GM19023 (cell line): ENCODE measurements at regions not wholly inside any gene's neighbourhood (a gene's known extent, or its start where the extent isn't known, plus 50 kb on each side); places are given as distances from the start of the nearest gene placed in this dataset.
"Not testable (repeated sequence)": the region's sequence is repeated elsewhere in the genome, so short reads cannot be mapped to it uniquely, and the experiment has no call there.

Experiments used
- ATAC-seq: cut with Tn5 transposase; IDR thresholded peaks from one replicate; pipeline ENCODE4 v1.9.1; 2021; ENCODE audit warnings: mild to moderate bottlenecking, moderate library complexity; ENCODE audit not compliant: unreplicated experiment

GRCh38 chr12:17369556-17369955 is 720.4 kb downstream of the RERGL start:
- ATAC-seq: no peak

GRCh38 chr12:17361224-17361623 is 728.8 kb downstream of the RERGL start:
- no peak for ATAC-seq

GRCh38 chr12:17358835-17359234 is 731.2 kb downstream of the RERGL start:
- ATAC-seq: no peak

GRCh38 chr12:17357396-17357795 is 732.6 kb downstream of the RERGL start:
- no peak for ATAC-seq

GRCh38 chr12:17352164-17352563 is 737.8 kb downstream of the RERGL start:
- ATAC-seq: no peak

GRCh38 chr12:17348311-17348710 is 741.7 kb downstream of the RERGL start:
- no peak for ATAC-seq

GRCh38 chr12:17344649-17345048 is 738.7 kb upstream of the LMO3 start:
- no peak for ATAC-seq

- no peak for ATAC-seq
Measured at GRCh38 chr12:17342381-17342961, 736.5 kb upstream of the LMO3 start.

- no peak for ATAC-seq
Measured at GRCh38 chr12:17335487-17335886, 729.5 kb upstream of the LMO3 start.

GRCh38 chr12:17334784-17335183 is 728.8 kb upstream of the LMO3 start:
- ATAC-seq: no peak

- no peak for ATAC-seq
Measured at GRCh38 chr12:17333287-17333686, 727.3 kb upstream of the LMO3 start.

GRCh38 chr12:17326649-17327048 is 720.7 kb upstream of the LMO3 start:
- no peak for ATAC-seq

- ATAC-seq: no peak
Measured at GRCh38 chr12:17322090-17322489, 716.1 kb upstream of the LMO3 start.

GRCh38 chr12:17304503-17305347 is 698.8 kb upstream of the LMO3 start:
- no peak for ATAC-seq

- no peak for ATAC-seq
Measured at GRCh38 chr12:17302001-17302400, 696.0 kb upstream of the LMO3 start.

- no peak for ATAC-seq
Measured at GRCh38 chr12:17301544-17301943, 695.6 kb upstream of the LMO3 start.

GRCh38 chr12:17296882-17297281 is 690.9 kb upstream of the LMO3 start:
- no peak for ATAC-seq

- no peak for ATAC-seq
Measured at GRCh38 chr12:17286874-17287273, 680.9 kb upstream of the LMO3 start.

- ATAC-seq: no peak
Measured at GRCh38 chr12:17284873-17285272, 678.9 kb upstream of the LMO3 start.

- no peak for ATAC-seq
Measured at GRCh38 chr12:17283563-17283962, 677.6 kb upstream of the LMO3 start.

- not testable (repeated sequence) for ATAC-seq
Measured at GRCh38 chr12:17282169-17282568, 676.2 kb upstream of the LMO3 start.

- no peak for ATAC-seq
Measured at GRCh38 chr12:17278946-17279345, 673.0 kb upstream of the LMO3 start.

- no peak for ATAC-seq
Measured at GRCh38 chr12:17276196-17276595, 670.2 kb upstream of the LMO3 start.
